GM12892 (cell line): ENCODE measurements at regions not wholly inside any gene's neighbourhood (a gene's known extent, or its start where the extent isn't known, plus 50 kb on each side); places are given as distances from the start of the nearest gene placed in this dataset.

Experiments used
- POLR2A ChIP-seq: IDR thresholded peaks from 2 replicates; pipeline ENCODE4 v1.6.1; 2011; ENCODE audit warnings: low read depth, low read length, control low read depth
- POLR2AphosphoS5 ChIP-seq: IDR thresholded peaks from 2 replicates; pipeline ENCODE4 v1.6.1; 2011; ENCODE audit warnings: low read depth, low read length, control low read depth
- TAF1 ChIP-seq: IDR thresholded peaks from 2 replicates; pipeline ENCODE4 v1.6.1; 2011; ENCODE audit warnings: low read depth, mild to moderate bottlenecking, control low read depth, low read length, borderline replicate concordance

DNA sequence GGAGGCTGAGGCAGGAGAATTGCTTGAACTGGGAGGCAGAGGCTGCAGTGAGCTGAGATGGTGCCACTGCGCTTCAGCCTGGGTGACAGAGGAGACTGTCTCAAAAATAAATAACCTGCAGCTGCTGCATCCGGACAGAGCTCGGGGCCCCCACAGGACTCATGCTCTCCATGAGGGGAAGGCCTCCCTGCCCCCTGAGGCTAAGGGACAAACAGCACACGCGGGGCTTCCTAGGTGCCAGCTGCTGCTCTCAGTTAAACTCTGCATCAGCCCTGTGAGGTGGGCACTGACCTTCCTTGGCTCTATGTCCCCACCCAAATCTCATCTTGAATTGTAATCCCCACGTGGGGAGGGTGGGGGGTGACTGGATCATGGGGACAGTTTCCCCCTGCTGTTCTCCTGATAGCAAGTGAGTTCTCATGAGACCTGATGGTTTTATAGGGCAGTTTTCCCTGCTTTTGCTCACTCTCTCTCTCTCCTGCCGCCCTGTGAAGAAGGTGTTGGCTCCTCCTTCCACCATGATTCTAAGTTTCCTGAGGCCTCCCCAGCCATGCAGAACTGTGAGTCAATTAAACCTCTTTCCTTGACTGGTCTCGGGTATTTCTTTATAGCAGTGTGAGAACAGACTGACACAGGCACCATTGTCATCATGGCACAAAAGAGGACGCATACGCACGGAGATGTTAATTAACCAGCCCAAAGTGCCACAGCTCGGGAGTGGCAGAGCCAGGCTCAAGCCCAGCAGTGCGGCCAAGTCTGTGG lies 49.9 kb upstream of the TAF1B start:
- TF ChIP-seq POLR2A (no peak), POLR2AphosphoS5 (no peak), TAF1 (no peak)
